GM18519 (cell line): ENCODE measurements at regions not wholly inside any gene's neighbourhood (a gene's known extent, or its start where the extent isn't known, plus 50 kb on each side); places are given as distances from the start of the nearest gene placed in this dataset.

Experiments
- ATAC-seq: cut with Tn5 transposase; IDR thresholded peaks from one replicate; pipeline ENCODE4 v1.9.1; 2021; ENCODE audit warnings: mild to moderate bottlenecking, moderate library complexity; ENCODE audit not compliant: unreplicated experiment, low FRiP score

GRCh38 chr6:134744301-134744700, 205.6 kb downstream of the ALDH8A1 start:
- ATAC-seq, result no peak

GRCh38 chr6:134741200-134741536, 208.7 kb downstream of the ALDH8A1 start:
- no peak for ATAC-seq

- no peak for ATAC-seq
Observed at GRCh38 chr6:134740473-134741199, 209.3 kb downstream of the ALDH8A1 start.

DNA sequence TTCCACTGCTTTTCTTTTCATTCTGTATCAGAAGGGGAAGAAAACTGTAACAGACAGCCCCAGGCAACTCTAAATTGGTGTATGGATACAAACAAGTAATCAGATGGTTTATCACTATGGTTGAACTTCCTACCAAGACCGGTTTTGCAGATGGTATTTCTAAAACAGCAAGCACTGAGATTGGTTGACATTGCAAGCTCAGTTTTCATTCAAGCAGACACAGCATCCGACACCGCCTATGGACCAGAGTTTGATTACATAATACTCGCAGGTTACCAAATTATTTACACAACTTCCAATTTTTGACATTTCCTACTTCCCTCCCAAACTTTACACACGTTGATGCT, 209.9 kb downstream of the ALDH8A1 start:
- ATAC-seq, result no peak

DNA sequence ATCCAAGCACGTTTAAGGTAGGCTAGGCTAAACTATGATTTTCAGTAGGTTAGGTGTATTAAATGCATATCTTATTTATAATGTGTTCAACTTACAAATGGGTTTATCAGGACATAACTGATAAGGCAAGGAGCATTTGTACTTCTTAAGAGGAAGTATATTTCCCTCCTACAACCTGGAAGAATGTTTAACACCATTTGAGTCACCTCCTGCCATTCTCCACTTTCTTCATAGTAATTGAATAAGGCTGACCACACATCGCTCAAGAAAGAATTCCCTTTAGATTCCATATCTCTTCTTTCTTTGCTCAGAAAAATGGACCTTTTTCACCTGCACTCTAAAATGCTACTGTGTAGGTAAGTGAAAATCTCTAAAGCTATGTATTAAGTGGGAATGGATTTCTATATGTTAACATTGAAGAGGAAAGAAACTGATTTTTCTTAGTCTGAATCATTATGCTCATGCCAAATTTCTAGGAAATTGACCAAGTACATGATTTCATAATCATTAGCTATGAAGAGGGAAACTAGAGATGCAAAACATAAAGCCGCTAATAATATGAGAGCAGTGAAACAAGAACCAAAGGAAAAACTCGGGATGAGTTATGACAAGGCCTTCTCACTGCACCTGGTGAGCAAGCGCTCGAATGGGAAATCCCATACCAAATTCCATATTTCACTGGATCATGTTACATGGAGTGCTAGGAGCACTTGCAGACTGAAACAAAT, 210.4 kb downstream of the ALDH8A1 start:
- no peak for ATAC-seq

- ATAC-seq, result no peak
Observed at GRCh38 chr6:134738211-134738885, 211.6 kb downstream of the ALDH8A1 start.

GRCh38 chr6:134735461-134735860, 214.4 kb downstream of the ALDH8A1 start:
- no peak for ATAC-seq

- ATAC-seq, result no peak
Observed at GRCh38 chr6:134734312-134734869, 215.5 kb downstream of the ALDH8A1 start.

- no peak for ATAC-seq
Observed at GRCh38 chr6:134733801-134734200, 216.1 kb downstream of the ALDH8A1 start.

- ATAC-seq, result no peak
Observed at GRCh38 chr6:134732763-134733162, 217.1 kb downstream of the ALDH8A1 start.

- ATAC-seq, result no peak
Observed at GRCh38 chr6:134731615-134732014, 218.3 kb downstream of the ALDH8A1 start.

DNA sequence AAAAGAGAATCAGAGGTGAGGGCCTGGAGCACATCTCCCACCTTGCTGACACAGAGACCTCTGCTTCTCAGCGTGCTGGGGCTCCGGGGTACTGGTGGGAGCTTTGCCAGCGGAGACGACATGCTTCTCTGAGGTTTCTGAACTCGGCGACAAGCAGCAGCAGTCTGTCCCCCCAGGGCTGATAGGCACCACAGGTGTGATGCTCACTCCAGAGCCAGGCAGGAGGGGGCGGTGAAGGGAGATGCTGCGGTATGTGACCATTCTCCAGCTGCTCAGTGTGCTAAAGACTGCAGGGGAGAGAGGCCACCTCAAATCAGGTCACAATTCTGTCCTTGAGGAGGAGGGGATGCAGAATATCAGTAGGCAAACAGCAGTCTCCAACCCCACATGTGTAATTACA, 219.9 kb downstream of the ALDH8A1 start:
- ATAC-seq, result no peak

DNA sequence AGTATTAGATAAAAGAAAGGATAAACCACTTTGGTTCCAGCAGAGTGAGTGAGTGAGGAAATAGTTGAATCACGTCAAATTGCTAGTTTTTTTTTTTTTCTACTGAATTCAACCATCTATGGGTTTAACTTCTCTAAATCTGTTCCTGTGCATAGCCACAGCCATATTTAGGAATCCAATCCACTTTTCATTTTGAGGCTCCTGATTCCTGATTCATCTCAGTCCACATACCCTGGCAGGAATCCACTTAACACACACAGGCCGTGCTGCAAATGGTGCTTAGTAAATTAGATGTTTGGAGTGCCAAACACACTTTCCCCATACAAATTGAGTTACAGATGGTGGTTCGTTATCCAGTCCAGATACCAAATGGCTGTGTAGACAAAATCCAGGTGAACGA, 220.3 kb downstream of the ALDH8A1 start:
- ATAC-seq, result no peak

GRCh38 chr6:134727081-134727480, 222.8 kb downstream of the ALDH8A1 start:
- no peak for ATAC-seq

DNA sequence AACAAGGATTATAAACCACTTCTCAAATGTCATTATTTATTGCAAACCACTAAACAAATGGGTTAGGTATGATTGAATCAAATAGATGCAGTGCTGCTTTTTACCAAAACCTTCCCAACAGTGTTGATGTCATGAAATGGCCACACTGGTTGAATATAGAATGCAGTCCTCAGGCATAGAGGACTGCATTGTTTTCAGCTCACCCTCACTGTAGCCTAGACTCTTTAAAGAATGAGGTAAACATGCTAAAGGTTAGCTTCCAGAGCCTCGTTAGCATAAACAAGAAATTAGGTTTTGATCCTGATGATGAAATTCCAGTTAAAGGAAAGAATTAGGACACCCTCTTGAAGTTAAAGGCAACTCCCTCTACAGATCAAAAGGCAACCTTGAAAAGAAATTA, 224.3 kb downstream of the ALDH8A1 start:
- ATAC-seq, result no peak

GRCh38 chr6:134724771-134725340, 225.0 kb downstream of the ALDH8A1 start:
- no peak for ATAC-seq

DNA sequence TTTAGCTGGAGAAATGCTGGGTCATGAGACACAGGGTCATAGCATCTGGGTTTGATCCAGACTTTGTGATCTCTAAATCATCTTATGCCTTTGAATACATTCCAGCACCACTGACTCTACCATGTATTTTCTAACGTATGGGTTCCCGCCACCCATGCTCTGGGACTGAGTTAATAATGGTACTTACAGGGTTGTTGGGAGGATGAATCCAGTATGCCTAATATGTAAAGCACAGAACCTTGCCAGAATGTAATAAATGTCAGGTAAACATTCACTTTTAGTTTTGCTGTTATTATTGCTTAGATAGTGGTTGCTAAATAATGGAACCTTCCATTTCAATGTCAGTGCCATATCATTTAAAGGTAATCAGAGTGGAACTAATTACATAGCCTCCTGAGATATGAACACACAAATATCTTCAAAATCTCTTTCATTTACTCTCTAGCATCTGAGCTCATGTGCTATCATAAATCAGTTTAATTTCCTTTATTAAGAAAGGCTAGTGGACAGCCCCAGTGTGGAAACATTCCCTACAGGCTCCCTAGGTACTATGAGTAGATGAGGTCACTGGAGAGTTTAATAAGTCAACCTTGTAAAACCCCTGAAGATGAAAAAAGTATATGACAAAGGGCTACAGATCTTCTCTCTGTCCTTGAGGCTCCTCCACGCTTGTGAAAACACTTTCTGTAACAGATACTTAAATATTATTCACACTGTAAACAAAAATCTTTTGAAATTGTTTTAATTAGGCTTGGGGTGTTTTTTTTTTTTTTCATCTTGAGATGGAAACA, 226.6 kb downstream of the ALDH8A1 start:
- no peak for ATAC-seq

GRCh38 chr6:134722200-134722870, 227.6 kb downstream of the ALDH8A1 start:
- no peak for ATAC-seq

- ATAC-seq, result no peak
Observed at GRCh38 chr6:134721060-134721405, 228.9 kb downstream of the ALDH8A1 start.
